Dermis blood vessel endothelial cell (primary cell): ENCODE measurements at regions not wholly inside any gene's neighbourhood (a gene's known extent, or its start where the extent isn't known, plus 50 kb on each side); places are given as distances from the start of the nearest gene placed in this dataset.
"Not testable (repeated sequence)": the region's sequence is repeated elsewhere in the genome, so short reads cannot be mapped to it uniquely, and the experiment has no call there.

Experiments
- DNase-seq: peaks from one replicate; pipeline ENCODE4 v3.0.0; 2010

DNA sequence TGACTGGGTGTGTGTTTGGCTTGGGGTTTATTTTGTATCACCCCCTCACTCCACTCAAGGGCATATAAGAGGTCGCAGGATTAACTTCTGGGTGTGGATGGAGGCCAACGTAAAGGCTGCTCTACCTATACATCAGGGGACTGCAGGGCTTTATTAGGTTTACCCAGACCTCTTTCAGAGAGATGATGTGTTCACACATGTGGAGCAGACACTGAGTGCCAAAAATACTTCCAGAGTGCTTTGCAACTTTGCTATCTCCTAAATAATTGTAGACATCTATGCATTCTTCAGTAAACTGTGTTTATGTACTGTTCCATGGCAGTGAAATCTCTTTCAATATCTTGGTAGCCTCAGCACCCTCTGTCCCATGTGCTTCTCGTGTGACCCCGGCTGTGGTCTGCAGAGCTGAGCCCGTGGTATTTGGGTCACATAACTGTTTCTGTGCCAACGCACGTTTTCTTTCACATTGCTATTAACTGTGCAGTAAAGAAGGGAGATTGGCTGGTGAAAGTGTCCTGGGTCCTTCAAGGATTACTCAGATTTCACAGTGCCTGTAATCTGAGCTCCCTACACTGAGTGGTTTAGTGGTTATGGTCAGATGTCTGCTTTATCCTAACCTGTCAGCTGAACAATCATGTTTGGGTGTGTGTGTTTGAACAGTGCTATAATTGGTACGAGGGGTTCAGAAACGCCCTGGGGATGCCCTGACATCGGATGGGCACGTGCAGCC is 208.1 kb downstream of the VAPA start:
- DNase-seq: no peak

DNA sequence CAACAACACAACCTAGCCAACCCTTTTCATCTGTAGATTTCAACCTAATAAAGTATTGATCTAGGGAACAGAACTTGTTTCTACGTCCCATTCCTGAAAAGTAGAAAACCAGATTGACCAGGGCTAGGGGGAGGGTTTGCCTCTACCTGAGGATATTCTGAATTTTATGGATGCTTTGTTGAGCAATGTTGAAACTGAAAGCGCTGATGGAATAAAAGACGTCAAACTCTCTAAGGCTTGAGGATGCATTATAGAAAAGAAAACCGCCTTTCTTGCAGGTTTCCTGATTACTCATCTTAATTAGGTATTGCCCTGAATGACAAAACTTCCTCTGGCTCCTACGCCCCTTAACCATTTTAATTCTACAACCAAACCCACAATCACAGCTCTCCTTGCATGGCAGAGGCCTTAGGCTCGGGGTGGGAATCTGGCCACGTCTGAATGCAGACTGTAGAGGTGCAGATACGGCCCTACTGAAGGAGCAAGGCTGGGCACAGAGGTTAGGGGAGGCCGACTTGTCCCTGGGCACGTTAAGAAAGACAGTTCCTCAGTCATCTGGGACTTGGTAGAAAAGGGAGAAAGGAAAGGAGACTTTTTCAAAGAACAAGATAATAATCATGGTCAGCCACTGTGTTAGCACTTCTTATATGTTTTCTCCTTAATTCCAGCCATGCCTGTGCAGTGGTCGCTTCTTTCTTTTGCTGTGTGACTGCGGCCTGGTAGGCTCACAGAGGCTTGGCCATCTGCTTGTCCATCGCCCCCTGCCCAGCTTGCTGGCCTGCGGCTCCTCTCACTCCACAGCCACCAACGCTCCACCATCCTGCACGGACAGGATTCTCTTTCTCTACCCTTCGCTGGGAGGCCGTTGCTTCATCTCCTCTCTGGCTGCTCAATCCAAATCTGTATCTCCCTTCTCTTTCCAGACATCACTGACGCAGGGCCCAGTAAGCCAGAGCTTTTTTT is 209.5 kb downstream of the VAPA start:
- peak; percentile 42 for DNase-seq

DNA sequence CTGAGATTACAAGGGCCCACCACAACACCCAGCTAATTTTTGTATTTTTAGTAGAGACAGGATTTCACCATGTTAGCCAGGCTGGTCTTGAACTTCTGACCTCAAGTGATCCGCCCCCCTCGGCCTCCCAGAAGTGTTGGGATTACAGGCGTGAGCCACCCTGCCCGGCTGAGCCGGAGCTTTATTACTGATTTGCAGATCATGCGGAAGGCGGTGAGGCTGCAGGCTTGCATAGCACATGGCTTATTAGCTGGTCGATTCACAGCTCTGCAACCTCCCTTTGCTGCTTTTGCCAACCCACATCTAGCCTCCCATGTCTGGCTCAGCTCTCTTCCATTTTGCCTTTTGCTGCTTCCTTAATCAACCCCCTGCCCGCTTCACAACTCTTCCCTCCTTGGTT is 210.3 kb downstream of the VAPA start:
- no peak for DNase-seq

DNA sequence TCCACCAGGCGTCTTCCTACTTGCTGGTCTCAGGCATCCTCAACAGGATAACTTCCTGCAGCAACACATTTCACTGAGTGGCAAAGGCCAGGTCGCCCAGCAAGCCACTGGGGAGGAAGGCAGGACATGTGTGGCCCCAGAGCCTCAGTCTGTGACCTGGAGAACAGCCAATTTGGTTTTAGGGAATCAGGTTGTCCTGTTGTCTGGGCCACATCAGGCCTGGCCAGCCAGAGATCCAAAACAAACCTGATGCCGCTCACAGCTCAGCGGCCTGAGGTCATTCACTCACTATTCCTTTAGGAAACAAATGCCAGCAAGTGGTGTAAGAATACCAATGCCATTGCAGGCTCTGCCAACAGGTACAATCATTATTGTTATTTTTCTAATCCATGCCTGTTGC is 210.7 kb downstream of the VAPA start:
- no peak for DNase-seq

DNA sequence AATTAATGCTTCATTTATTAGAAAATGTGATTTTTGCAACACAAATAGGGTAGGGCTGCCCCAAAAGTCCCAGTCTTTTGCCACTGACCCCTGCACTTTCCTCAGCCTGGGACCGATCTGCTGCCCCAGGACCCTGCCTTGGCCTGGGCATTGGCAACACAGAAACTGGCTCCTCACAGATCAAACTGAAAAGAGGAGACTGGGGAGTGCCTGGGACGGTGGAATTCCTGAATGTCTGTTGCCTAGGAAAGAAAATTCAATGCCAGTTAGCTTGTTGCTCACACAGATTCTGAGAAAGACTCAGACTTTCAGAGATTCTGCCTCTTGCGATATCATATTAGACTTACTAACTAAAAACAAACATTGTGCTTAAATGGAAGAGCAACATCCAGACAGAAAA is 211.2 kb downstream of the VAPA start:
- DNase-seq: no peak

DNA sequence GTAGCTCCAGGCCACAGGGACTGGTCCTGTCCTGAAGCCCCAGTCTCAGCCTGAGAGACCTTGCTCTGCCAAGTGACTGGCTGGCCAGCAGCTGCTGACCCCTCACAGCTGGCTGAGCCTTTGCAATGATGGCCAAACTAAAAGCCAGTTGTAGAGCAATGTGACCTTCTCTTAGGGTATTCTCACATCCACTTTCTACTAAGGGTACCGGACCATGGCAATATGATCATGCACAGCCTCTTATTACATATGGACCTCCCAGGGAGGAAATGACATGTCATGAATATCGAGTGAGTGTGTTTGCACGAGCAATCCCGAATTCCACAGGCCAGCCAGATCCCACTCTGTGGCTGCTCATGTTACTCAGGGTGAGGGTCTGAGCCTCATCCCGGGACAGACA is 213.9 kb downstream of the VAPA start:
- no peak for DNase-seq

DNA sequence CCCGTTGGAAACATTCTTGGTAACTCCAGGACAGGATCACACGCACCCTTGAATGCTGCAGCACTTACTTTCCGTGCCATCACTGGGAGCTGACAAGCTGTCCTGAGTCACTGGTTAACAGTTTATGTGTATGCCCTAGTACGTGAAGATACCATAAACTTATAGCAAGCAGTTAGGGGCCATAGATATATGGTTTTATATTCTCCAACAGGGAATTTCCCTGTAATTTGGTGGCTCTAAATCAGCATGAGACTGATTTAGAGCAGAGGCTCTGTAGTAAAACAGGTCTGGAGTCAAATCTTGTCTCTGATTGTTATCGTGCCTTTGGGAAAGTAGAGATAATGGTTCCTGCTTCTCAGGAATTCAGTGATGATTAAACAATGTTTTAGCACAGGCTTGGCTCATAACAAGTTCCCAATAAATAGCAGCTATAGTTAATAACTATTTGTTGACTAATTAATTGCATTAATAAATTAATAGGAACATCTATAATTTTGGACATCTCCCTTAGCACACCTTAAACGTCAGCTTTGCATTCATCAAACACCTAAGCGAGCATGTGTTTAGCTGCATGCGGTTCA is 215.2 kb downstream of the VAPA start:
- DNase-seq: no peak

DNA sequence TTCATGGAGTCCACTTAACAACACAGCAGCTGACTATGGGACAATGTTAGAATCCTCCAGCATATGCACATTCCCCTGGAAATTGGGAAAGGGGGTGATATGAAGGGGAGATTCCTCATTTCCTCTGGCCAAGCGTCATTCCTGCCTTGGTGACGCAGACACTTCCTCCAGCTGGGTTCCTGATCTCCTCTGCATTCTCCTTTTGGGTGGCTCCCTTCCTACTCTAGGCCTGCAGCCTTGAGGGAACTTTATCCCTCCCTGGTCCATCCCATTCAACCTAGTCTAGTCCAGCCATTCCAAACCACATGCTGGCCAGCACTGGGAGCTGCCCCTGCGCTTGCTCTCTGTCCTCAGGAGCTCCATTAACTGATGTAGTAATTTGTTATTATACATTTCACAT is 216.8 kb downstream of the VAPA start:
- DNase-seq: peak; percentile 64

DNA sequence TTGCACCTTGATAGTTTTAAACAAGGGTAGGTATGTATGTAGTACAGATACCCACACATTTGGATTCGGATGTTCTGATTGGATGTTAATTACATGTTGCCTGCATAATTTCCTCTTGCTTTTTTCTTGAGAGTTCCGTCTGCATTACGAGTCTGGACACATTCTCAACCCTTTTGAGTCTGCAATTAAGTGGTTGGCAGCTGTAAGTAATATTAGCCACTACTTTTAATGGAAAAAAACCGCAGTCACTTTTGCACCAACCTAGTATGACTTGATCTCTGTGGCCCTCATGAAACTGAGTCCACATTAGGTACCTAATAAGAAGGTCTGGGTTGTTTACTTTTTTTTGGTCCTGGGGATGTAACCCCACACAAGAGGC is 217.3 kb downstream of the VAPA start:
- no peak for DNase-seq

DNA sequence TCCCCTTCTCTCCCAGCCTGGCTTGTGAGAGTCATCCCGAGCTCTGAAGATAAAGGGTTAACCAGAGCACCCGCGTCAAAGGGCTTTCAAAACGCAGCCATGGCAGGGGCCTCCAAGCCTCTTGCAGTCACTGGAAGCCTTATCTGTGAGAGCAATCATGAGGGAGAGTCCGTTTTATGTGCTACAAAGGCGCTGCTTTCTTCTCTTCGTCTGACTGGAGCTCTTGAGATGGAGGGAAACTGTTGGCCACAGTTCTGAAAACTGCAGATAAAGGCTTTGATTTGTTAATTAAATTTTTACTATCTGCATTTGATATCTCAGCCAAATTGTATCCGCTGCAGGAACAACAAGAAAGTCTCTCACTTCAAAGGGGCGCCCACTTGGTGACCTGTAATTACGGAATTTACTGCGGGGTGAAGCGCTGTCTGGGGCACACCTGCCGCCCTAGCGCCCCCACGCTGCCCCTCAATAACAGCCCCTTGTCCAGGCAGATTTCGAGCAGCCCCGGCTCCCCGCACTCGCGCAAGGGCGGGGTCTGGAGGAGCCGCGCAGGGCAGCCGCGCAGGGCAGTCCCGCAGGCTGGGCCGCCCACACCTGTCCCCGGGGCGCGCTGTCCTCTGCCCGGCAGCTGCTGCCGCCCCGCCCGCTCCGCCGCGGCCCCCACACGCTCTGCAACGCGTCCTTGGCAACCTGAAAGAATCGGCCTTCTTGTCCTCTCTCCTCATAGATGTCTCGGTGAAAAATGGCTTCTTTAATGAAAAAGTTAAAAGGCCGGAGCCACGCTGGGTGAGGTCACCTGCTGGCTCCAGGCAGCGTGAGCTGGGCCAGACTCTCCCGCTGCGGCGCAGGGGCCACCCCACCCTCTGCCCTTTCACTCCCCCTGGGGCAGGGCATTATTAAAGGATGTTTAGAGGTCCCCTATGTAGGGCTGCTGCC is 217.9 kb downstream of the VAPA start:
- DNase-seq: peak; percentile 14

DNA sequence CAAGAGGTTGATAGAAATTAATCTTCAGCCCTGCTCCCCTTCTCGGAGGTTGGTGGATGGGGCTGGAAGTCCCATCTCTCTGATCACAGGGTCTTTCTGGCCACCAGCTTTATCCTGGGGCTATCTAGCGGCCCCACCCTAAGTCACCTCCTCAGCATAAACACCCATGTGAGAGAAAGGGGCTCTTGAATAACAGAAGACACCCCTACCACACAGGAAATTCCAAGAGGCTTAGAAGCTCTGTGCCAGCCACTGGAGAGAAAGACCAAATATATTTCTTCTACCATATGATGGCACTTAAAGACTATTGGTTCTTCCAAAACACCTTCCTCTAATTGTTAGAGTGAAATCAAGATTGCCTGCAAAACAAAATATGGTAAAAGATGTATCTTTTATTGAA is 219.7 kb downstream of the VAPA start:
- no peak for DNase-seq

DNA sequence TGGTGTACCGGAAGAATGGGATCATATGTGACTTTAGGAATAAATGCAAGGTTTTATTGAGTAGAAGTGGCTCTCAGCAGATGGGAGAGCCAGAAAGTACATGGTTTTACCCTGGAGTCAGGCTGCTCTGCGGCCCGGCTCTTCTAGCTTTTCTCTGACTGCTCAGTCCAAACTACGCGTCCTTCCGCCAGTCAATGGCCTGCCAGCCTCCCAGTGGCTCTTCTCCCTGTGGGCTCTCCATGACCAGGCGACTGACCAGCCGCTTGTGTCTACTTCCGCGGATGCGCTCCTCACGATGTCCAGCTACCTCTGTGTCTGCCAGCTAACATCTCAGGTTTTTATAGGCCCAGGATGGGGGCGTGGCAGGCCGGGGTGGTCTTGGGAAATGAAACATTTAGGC is 220.4 kb downstream of the VAPA start:
- DNase-seq: no peak

DNA sequence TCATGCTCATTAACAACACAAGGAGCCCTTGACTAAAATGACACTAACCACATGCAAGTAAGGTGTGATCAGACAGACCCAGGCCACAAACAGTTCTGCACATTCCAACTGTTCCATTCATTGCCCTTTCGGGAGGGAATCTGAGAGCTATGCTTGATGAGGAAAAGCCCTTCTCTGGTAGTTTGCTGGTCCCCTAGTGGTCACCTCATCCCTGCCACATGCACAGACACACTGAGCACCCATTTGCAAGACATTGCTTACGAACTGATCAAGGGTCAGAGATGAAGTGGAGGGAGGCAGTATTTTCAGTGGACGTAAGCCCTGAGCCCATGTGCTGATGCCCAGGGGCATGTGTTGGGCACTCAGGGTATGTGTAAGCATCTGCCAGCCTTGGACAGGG is 220.9 kb downstream of the VAPA start:
- DNase-seq: not testable (repeated sequence)

DNA sequence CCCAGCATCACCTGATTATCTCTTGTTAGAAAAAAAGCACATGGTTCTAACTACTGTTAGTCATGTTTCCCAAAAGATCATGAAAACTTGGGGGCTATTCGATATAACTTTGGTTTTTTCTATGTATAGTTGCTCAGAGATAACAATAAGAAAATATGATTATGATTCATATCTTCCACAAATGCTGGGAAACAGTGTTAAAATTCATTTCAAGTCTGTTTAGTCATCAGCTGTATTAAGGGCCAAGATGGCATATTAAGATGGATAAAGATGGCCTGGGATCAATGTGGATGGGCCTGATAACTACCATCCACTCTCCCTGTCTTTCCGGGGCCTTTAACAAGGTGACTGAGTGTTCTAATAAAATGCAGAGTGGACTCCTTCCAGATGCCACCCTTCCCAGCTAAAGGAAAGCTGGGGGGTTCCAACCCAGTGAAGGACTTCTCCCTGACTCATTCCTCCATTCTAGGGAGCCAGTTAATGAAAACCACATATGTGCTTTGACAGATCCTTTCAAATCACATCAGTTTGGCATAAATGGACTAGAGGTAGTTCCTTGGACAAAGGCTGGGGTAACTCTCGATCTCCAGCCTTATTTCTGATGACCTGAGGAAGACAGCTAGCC is 221.6 kb downstream of the VAPA start:
- no peak for DNase-seq

DNA sequence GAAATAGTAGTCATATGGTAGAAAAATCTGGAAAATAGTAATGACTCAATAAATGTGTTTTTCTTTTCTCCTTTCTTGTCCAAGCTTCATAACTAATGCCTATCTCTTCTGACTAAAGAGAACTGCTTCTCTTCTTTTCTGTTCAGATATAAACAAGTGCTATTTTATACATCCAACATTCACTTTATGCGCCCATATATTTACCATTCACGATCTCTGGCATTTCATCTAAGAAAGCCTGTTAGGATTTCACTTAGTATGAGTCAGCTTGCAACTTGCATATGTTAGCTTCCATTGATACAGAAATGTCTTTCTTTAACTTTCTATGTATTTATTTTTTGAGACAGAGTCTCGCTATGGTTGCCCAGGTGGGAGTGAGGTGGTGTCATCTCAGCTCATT is 224.9 kb downstream of the VAPA start:
- DNase-seq: no peak

DNA sequence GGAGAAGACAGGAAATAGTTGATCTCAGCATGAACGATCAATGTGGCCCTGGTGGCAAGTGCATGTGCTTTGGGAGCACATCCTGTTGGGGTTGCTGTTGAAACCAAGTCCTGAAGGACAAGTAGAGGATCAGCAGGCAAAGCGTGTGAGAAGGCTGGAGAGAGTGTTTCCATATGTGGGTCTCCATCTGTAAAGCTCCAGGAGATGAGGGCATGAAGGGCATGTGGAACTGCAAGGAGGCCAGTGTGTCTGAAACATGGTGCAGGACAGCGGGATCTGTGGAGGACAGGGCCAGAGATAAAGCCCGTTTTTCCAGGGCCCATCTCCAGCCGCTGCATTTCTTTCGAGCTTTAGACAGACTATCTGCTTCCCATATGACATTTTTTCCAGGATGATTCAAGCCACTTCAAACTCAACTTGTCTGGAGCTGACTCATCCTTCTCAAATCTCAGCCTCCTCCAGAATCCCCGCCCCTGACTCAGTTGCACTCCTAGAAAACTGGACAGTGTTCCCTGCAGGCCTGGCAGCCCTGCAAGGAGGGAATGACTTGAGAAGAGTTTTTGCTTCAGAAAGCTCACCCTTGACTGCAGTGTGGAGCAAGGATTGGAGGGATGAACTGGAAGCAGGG is 226.1 kb downstream of the VAPA start:
- no peak for DNase-seq

DNA sequence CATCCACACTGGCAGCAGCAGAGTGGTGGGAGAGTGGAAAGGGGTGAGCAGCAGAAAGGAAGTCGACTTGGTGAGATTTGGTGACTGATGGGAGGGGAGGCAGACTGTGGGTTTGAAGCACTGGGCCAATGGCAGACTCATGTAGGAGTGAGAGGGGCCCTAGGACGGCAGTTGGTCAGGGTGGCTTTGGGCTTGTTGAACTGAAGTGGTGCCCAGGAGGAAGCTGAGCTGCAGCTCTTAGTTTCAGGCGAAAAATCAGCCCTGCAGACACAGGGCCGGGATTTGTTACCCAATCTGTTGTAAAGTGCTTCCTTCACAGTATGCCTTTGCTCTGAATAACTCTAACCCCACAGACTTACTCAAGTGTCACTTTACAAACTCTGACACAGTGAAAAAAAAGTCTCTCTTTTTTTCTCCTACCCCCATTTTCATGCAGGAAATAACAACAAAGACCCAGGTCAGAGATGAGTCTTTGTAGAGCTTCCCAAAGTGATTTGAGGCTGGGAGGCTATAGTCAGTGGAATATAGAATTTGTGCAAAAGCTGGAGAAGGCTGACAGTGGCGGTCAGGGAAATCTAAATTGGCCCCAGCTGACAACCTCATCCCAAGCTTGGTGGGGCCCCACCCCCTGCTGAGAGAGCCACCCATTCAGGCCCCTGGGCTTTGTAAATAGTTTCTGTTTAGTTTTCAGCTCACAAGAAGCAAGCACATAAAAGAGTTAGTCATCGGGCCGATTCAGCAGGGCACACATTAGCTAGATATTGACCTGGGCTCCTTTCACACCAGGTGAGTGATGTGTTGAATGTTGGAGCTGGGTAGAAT is 226.9 kb downstream of the VAPA start:
- peak; percentile 11 for DNase-seq

DNA sequence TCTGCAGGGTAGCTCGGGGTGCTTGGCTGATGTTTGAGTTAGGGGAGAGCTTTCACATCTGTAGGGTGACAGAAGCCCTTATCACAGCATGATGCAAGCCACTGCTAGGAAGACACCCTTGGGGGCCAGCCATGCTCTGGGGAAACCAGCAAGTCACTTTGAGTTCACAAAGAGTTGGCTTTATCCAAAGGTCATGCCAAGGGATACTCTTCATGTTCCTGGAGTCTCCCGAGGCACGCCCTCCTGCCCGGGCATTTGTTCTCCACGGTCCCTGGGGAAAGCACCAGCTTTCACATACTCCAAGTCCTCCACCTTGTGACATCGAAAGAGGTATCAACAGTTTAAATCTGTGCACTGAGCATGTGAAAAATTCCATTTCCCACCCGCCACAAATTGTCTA is 227.7 kb downstream of the VAPA start:
- peak; percentile 22 for DNase-seq

DNA sequence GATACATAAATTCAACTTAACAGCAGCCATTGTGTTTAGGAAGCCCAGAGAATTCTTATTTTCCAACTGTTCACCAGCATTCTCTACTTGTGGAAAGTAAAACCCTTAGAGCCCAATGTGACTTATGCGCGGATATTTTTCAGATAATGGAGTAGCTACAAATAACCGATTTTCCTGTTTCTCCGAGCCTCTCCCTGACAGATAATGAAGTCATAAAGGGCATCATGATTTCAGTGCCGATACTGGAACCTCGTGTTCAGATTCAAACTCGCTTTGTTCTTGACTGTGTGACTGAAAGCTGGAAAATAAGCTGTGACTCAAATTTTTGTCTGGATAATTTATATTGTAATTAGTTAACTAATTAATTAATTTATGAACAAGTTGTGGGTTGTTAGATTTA is 228.2 kb downstream of the VAPA start:
- DNase-seq: peak; percentile 53

DNA sequence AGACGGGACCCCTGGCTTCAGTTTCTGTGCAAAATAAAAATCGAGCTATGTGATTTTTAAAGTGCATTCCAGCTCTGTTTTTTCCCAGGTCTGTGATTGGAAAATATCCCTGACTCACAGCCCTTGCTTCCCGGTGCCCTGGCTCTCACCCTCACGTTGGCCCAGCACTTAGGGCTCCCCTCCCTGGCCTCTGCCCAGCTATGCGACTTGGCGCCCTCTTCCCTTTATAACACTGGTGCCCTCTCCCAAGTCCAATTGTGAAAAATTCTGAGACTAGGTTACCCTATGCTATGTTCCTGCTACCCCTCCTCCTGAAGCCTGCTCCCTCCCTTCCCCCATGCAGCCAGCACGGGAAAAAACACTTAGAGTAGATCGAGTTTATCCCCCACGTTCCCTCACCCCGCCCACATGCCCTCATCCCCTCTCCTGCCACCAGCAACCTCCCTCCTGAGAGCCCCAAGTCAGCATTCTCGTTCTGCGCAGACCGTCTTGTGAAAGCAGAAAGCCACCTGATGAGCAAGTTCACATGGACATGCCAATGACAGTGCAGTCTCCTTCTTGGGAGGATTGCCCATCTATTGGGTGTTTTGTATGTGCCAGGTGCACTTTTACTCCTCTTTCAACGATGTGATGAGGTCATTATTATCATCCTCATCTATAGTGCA is 228.8 kb downstream of the VAPA start:
- DNase-seq: peak; percentile 73
